NCI-H510A treated with DMSO at 0.1 percent for 48 hours (cell line): ENCODE measurements at regions not wholly inside any gene's neighbourhood (a gene's known extent, or its start where the extent isn't known, plus 50 kb on each side); places are given as distances from the start of the nearest gene placed in this dataset.
A peak's percentile ranks its signal among the peaks of the same experiment; 100 is the strongest.
"Not testable (repeated sequence)": the region's sequence is repeated elsewhere in the genome, so short reads cannot be mapped to it uniquely, and the experiment has no call there.

ENCODE experiments used
- DNase-seq: peaks from one replicate; lab custom pipeline; 2025; lab: John Stamatoyannopoulos, UW

GRCh38 chr6:47180633-47181032 lies 129.1 kb downstream of the TNFRSF21 start:
- no peak for DNase-seq

GRCh38 chr6:47179286-47179685 lies 130.4 kb downstream of the TNFRSF21 start:
- DNase-seq: no peak

GRCh38 chr6:47175656-47176055 lies 133.5 kb upstream of the ADGRF1 start:
- DNase-seq: no peak

- DNase-seq: no peak
Measured at GRCh38 chr6:47174502-47175023, 132.4 kb upstream of the ADGRF1 start.

- DNase-seq: not testable (repeated sequence)
Measured at GRCh38 chr6:47174063-47174462, 131.9 kb upstream of the ADGRF1 start.

- not testable (repeated sequence) for DNase-seq
Measured at GRCh38 chr6:47173145-47173544, 131.0 kb upstream of the ADGRF1 start.

- no peak for DNase-seq
Measured at GRCh38 chr6:47170617-47170947, 128.4 kb upstream of the ADGRF1 start.

- no peak for DNase-seq
Measured at GRCh38 chr6:47169785-47170616, 127.9 kb upstream of the ADGRF1 start.

- peak; percentile 35 for DNase-seq
Measured at GRCh38 chr6:47168180-47168579, 126.0 kb upstream of the ADGRF1 start.

- no peak for DNase-seq
Measured at GRCh38 chr6:47165918-47166317, 123.8 kb upstream of the ADGRF1 start.

GRCh38 chr6:47164877-47165276 lies 122.7 kb upstream of the ADGRF1 start:
- no peak for DNase-seq

GRCh38 chr6:47163536-47163935 lies 121.4 kb upstream of the ADGRF1 start:
- no peak for DNase-seq

- DNase-seq: no peak
Measured at GRCh38 chr6:47162793-47163192, 120.7 kb upstream of the ADGRF1 start.

GRCh38 chr6:47162231-47162630 lies 120.1 kb upstream of the ADGRF1 start:
- DNase-seq: no peak

- DNase-seq: no peak
Measured at GRCh38 chr6:47161176-47161687, 119.1 kb upstream of the ADGRF1 start.

- DNase-seq: no peak
Measured at GRCh38 chr6:47160702-47161101, 118.6 kb upstream of the ADGRF1 start.

GRCh38 chr6:47159763-47160162 lies 117.6 kb upstream of the ADGRF1 start:
- no peak for DNase-seq

GRCh38 chr6:47157653-47158219 lies 115.6 kb upstream of the ADGRF1 start:
- DNase-seq: no peak

GRCh38 chr6:47157063-47157462 lies 114.9 kb upstream of the ADGRF1 start:
- DNase-seq: no peak

GRCh38 chr6:47156196-47156595 lies 114.1 kb upstream of the ADGRF1 start:
- no peak for DNase-seq

GRCh38 chr6:47153404-47153755 lies 111.2 kb upstream of the ADGRF1 start:
- no peak for DNase-seq

GRCh38 chr6:47152666-47153403 lies 110.7 kb upstream of the ADGRF1 start:
- no peak for DNase-seq
